HEK293T (cell line): ENCODE measurements at regions not wholly inside any gene's neighbourhood (a gene's known extent, or its start where the extent isn't known, plus 50 kb on each side); places are given as distances from the start of the nearest gene placed in this dataset.

Experiments used
- FOXA1 ChIP-seq: fragments of 450-650 bp; IDR thresholded peaks from 2 replicates; pipeline ENCODE4 v1.6.1; 2016; ENCODE audit warnings: mild to moderate bottlenecking
- L3MBTL2 ChIP-seq: fragments of 450-650 bp; conservative IDR thresholded peaks from 2 replicates; pipeline ENCODE4 v1.6.1; 2016; ENCODE audit warnings: mild to moderate bottlenecking

- TF ChIP-seq FOXA1 (no peak), L3MBTL2 (no peak)
Observed at GRCh38 chr2:33975498-33975897, 376.4 kb upstream of the FAM98A start.
